HEK293 (cell line): ENCODE measurements at regions not wholly inside any gene's neighbourhood (a gene's known extent, or its start where the extent isn't known, plus 50 kb on each side); places are given as distances from the start of the nearest gene placed in this dataset.

Experiments used
- CTCF ChIA-PET: fragments of 350-600 bp; formaldehyde crosslinking; extraction: SDS; loops from one replicate; lab custom pipeline; 2021; ENCODE audit warnings: antibody characterized with exemption; lab: Yijun Ruan, JAX
- POLR2A ChIA-PET: fragments of 300-600 bp; formaldehyde crosslinking; extraction: SDS; loops from one replicate; lab custom pipeline; 2020; ENCODE audit warnings: antibody characterized with exemption, inconsistent platforms; lab: Yijun Ruan, JAX
- H3K27ac ChIP-seq: fragments of 200-500 bp; sonication (Bioruptor generic); 2 replicates; pipeline ENCODE4 v1.5.1; 2014; ENCODE audit warnings: low read depth, low read length, control low read depth, inconsistent platforms; ENCODE audit errors: extremely low read depth
- H3K36me3 ChIP-seq, 2 experiments: fragments of 200-500 bp in 1 of 2; sonication (Bioruptor generic) in 1 of 2; 1 replicate in 1 of 2; 2 replicates in 1 of 2; pipeline ENCODE4 v1.5.1; 2014 to 2017; ENCODE audit warnings: inconsistent platforms in 2 of 2, low read length in 2 of 2; ENCODE audit not compliant: control insufficient read depth in 2 of 2, insufficient read depth in 1 of 2
- H3K4me1 ChIP-seq: fragments of 200-500 bp; sonication (Bioruptor generic); 2 replicates; pipeline ENCODE4 v1.5.1; 2014; ENCODE audit warnings: mild to moderate bottlenecking, low read length, inconsistent platforms; ENCODE audit not compliant: control insufficient read depth, insufficient read depth
- H3K4me3 ChIP-seq: 2 replicates; pipeline ENCODE4 v1.5.1; 2011; ENCODE audit warnings: low read depth, mild to moderate bottlenecking, control low read depth, low read length, moderate library complexity
- H3K9me3 ChIP-seq: fragments of 200-500 bp; sonication (Bioruptor generic); 2 replicates; pipeline ENCODE4 v1.5.1; 2014; ENCODE audit warnings: low read depth, low read length, inconsistent platforms; ENCODE audit not compliant: control insufficient read depth, insufficient read depth
- HIC1 ChIP-seq: fragments of 450-650 bp; formaldehyde crosslinking; IDR thresholded peaks from 2 replicates; pipeline ENCODE4 v1.5.1; 2016; ENCODE audit warnings: missing biosample characterization, missing genetic modification characterization
- HOXC10 ChIP-seq: sonication (generic); formaldehyde crosslinking; IDR thresholded peaks from 2 replicates; pipeline ENCODE4 v1.8.1; 2023; ENCODE audit warnings: mild to moderate bottlenecking, missing genetic modification reagents
- SALL2 ChIP-seq: fragments of 450-650 bp; formaldehyde crosslinking; IDR thresholded peaks from 2 replicates; pipeline ENCODE4 v1.5.0; 2017; ENCODE audit warnings: missing biosample characterization, mild to moderate bottlenecking, missing genetic modification characterization, borderline replicate concordance
- SETDB1 ChIP-seq: IDR thresholded peaks from one replicate; pipeline ENCODE4 v1.6.1; 2017; ENCODE audit warnings: mild to moderate bottlenecking, low read length, moderate library complexity, mixed read lengths; ENCODE audit not compliant: insufficient read length
- SP7 ChIP-seq: fragments of 450-650 bp; formaldehyde crosslinking; IDR thresholded peaks from 2 replicates; pipeline ENCODE4 v1.5.1; 2016; ENCODE audit warnings: missing biosample characterization, missing genetic modification characterization
- ZFP69B ChIP-seq: fragments of 450-650 bp; formaldehyde crosslinking; IDR thresholded peaks from 2 replicates; pipeline ENCODE4 v1.5.1; 2016; ENCODE audit warnings: missing biosample characterization, missing genetic modification characterization
- ZNF114 ChIP-seq: fragments of 450-650 bp; formaldehyde crosslinking; IDR thresholded peaks from 2 replicates; pipeline ENCODE4 v1.5.0; 2017; ENCODE audit warnings: missing biosample characterization, missing genetic modification characterization
- ZNF132 ChIP-seq: fragments of 450-650 bp; formaldehyde crosslinking; IDR thresholded peaks from 2 replicates; pipeline ENCODE4 v1.5.1; 2017; ENCODE audit warnings: missing biosample characterization, missing genetic modification characterization, borderline replicate concordance
- ZNF214 ChIP-seq: fragments of 450-650 bp; formaldehyde crosslinking; IDR thresholded peaks from 2 replicates; pipeline ENCODE4 v1.5.1; 2017; ENCODE audit warnings: missing biosample characterization, mild to moderate bottlenecking, missing genetic modification characterization, borderline replicate concordance
- ZNF292 ChIP-seq: fragments of 450-650 bp; formaldehyde crosslinking; IDR thresholded peaks from 2 replicates; pipeline ENCODE4 v1.5.1; 2016; ENCODE audit warnings: low read depth, missing biosample characterization, missing genetic modification characterization, borderline replicate concordance
- ZNF362 ChIP-seq: fragments of 450-650 bp; formaldehyde crosslinking; IDR thresholded peaks from 2 replicates; pipeline ENCODE4 v1.5.1; 2016; ENCODE audit warnings: missing biosample characterization, missing genetic modification characterization
- ZNF366 ChIP-seq: fragments of 450-650 bp; formaldehyde crosslinking; conservative IDR thresholded peaks from 2 replicates; pipeline ENCODE4 v1.5.1; 2016; ENCODE audit warnings: missing biosample characterization, missing genetic modification characterization
- ZNF398 ChIP-seq: fragments of 450-650 bp; formaldehyde crosslinking; IDR thresholded peaks from 2 replicates; pipeline ENCODE4 v1.5.1; 2017; ENCODE audit warnings: missing biosample characterization, missing genetic modification characterization
- ZNF416 ChIP-seq: fragments of 450-650 bp; formaldehyde crosslinking; IDR thresholded peaks from 2 replicates; pipeline ENCODE4 v1.5.1; 2016; ENCODE audit warnings: missing biosample characterization, missing genetic modification characterization
- ZNF510 ChIP-seq: fragments of 450-650 bp; formaldehyde crosslinking; IDR thresholded peaks from 2 replicates; pipeline ENCODE4 v1.5.1; 2018; ENCODE audit warnings: mild to moderate bottlenecking, missing genetic modification characterization, missing biosample characterization; ENCODE audit not compliant: insufficient replicate concordance
- ZNF560 ChIP-seq: fragments of 450-650 bp; formaldehyde crosslinking; IDR thresholded peaks from 2 replicates; pipeline ENCODE4 v1.5.1; 2017; ENCODE audit warnings: missing biosample characterization, missing genetic modification characterization, borderline replicate concordance
- ZNF654 ChIP-seq: fragments of 450-650 bp; formaldehyde crosslinking; IDR thresholded peaks from 2 replicates; pipeline ENCODE4 v1.5.1; 2016; ENCODE audit warnings: low read depth, missing biosample characterization, missing genetic modification characterization
- ZNF707 ChIP-seq: fragments of 450-650 bp; formaldehyde crosslinking; IDR thresholded peaks from 2 replicates; pipeline ENCODE4 v1.5.1; 2016; ENCODE audit warnings: missing biosample characterization, missing genetic modification characterization
- ZNF747 ChIP-seq: fragments of 450-650 bp; formaldehyde crosslinking; IDR thresholded peaks from 2 replicates; pipeline ENCODE4 v1.5.1; 2016; ENCODE audit warnings: missing biosample characterization, missing genetic modification characterization
- ZNF785 ChIP-seq: fragments of 450-650 bp; formaldehyde crosslinking; IDR thresholded peaks from 2 replicates; pipeline ENCODE4 v1.5.1; 2016; ENCODE audit warnings: missing biosample characterization, missing genetic modification characterization
- ZNF843 ChIP-seq: fragments of 450-650 bp; formaldehyde crosslinking; IDR thresholded peaks from 2 replicates; pipeline ENCODE4 v1.5.1; 2016; ENCODE audit warnings: missing biosample characterization, missing genetic modification characterization
- ZSCAN18 ChIP-seq: fragments of 450-650 bp; formaldehyde crosslinking; IDR thresholded peaks from 2 replicates; pipeline ENCODE4 v1.5.1; 2016; ENCODE audit warnings: missing biosample characterization, missing genetic modification characterization

GRCh38 chr5:168013546-168013945 lies 277.9 kb upstream of the WWC1 start:
- Histone ChIP-seq H3K36me3 (no peaks in the 10 kb centered on the region), H3K9me3 (no peaks in the 10 kb centered on the region), H3K27ac (no peak overlapping the region), H3K4me1 (no peaks in the 10 kb centered on the region), H3K4me3 (no peak overlapping the region)
- ChIA-PET POLR2A (no interaction called here), CTCF (interaction anchor here (0.6 to 0.9 kb wide), 2 partner anchors 20 to 431 kb away, joined by 3 to 5 read pairs; no protein-coding TSS in a partner anchor)
- TF ChIP-seq HIC1 (tag by site-specific recombination) (no peak), SETDB1 (no peak), ZNF707 (no peak), ZNF292 (no peak), ZNF560 (no peak), ZNF132 (tag by site-specific recombination) (no peak), ZNF362 (tag by site-specific recombination) (no peak)

GRCh38 chr5:168014433-168015123 lies 276.9 kb upstream of the WWC1 start:
- ChIA-PET CTCF (no interaction called here), POLR2A (no interaction called here)
- Histone ChIP-seq H3K4me3 (no peak overlapping the region), H3K4me1 (no peaks in the 10 kb centered on the region), H3K9me3 (no peaks in the 10 kb centered on the region), H3K27ac (no peak overlapping the region), H3K36me3 (no peaks in the 10 kb centered on the region)
- TF ChIP-seq HOXC10 (CRISPR knock-in tag) (no peak), ZNF843 (no peak), ZNF654 (no peak), ZFP69B (no peak), ZNF785 (tag by site-specific recombination) (no peak), SP7 (tag by site-specific recombination) (no peak), SALL2 (tag by site-specific recombination) (no peak), ZNF416 (tag by site-specific recombination) (no peak), ZNF214 (no peak), ZSCAN18 (no peak), ZNF510 (tag by site-specific recombination) (no peak), ZNF114 (no peak), ZNF398 (no peak), ZNF366 (tag by site-specific recombination) (no peak), ZNF747 (no peak)
